Sigmoid colon (tissue), 6 donors: ENCODE measurements at regions not wholly inside any gene's neighbourhood (a gene's known extent, or its start where the extent isn't known, plus 50 kb on each side); places are given as distances from the start of the nearest gene placed in this dataset.
"Not testable (repeated sequence)": the region's sequence is repeated elsewhere in the genome, so short reads cannot be mapped to it uniquely, and the experiment has no call there.

Experiments used
- DNase-seq: peaks from one replicate; pipeline ENCODE4 v3.0.0-alpha.2; 2019
- H3K27ac ChIP-seq, 4 donors: fragments of 200-600 bp; sonication (generic); one replicate each; pipeline ENCODE4 v1.5.1; 2016 to 2019; ENCODE audit warnings: mild to moderate bottlenecking in 1 of 4
- H3K27me3 ChIP-seq, 3 donors: fragments of 200-600 bp; sonication (generic); one replicate each; pipeline ENCODE4 v1.5.1; 2019; ENCODE audit warnings: mild to moderate bottlenecking in 1 of 3
- H3K36me3 ChIP-seq, 4 donors: fragments of 200-600 bp; sonication (generic); one replicate each; pipeline ENCODE4 v1.5.1; 2016 to 2019
- H3K4me1 ChIP-seq, 4 donors: fragments of 200-600 bp; sonication (generic); one replicate each; pipeline ENCODE4 v1.5.1; 2017 to 2019
- H3K4me3 ChIP-seq, 4 donors: fragments of 200-600 bp; sonication (generic); one replicate each; pipeline ENCODE4 v1.5.1; 2017 to 2019; ENCODE audit warnings: mild to moderate bottlenecking in 2 of 4, moderate library complexity in 1 of 4
- H3K9me3 ChIP-seq, 4 donors: fragments of 200-600 bp in 3 of 4; sonication (generic) in 3 of 4; one replicate each; pipeline versions ENCODE4 v1.5.1 to v1.6.1; 2013 to 2019
- CTCF ChIP-seq, 4 experiments: fragments of 450-650 bp in 3 of 4; fragments of 200-600 bp in 1 of 4; IDR thresholded peaks; one replicate each; pipeline ENCODE4 v1.5.1; 2016 to 2019; ENCODE audit warnings: antibody characterized with exemption in 4 of 4, mild to moderate bottlenecking in 3 of 4, moderate library complexity in 2 of 4
- EP300 ChIP-seq, 4 donors: sonication (generic); formaldehyde crosslinking; IDR thresholded peaks; one replicate each; pipeline ENCODE4 v1.6.1; 2017; ENCODE audit warnings: antibody characterized with exemption in 4 of 4
- POLR2A ChIP-seq, 2 donors: fragments of 450-650 bp; IDR thresholded peaks; one replicate each; pipeline ENCODE4 v1.6.1; 2016; ENCODE audit warnings: antibody characterized with exemption in 2 of 2, mild to moderate bottlenecking in 2 of 2, moderate library complexity in 2 of 2
- POLR2AphosphoS5 ChIP-seq, 4 donors: sonication (generic); formaldehyde crosslinking; IDR thresholded peaks; one replicate each; pipeline ENCODE4 v1.6.1; 2017; ENCODE audit warnings: antibody characterized with exemption in 4 of 4
- WGBS, 2 donors: extraction: QIAGEN DNeasy Blood & Tissue Kit; methylation state at CpG; one replicate each; pipeline ENCODE4 v1.1.7; 2013; 5-methylcytosine and 5-hydroxymethylcytosine counted together
- intact Hi-C: fragments of 100-400 bp; cut with DNase I; formaldehyde crosslinking; loops from one replicate; pipeline ENCODE4 v1.15.1; 2023
- donor health status: healthy with polysubstance abuse.
- donor health status: healthy.

- Histone ChIP-seq H3K4me1 (no peaks in the 10 kb centered on the region), H3K4me3 (no peak overlapping the region), H3K9me3 (no peaks in the 10 kb centered on the region), H3K27me3 (no peaks in the 10 kb centered on the region), H3K27ac (no peak overlapping the region), H3K36me3 (no peaks in the 10 kb centered on the region)
- intact Hi-C loops: no loop called here
- 44 to 75% methylated on average over 1 of the region's 1 CpG for WGBS, 2 donors
- DNase-seq: no peak
- TF ChIP-seq CTCF (IDR thresholded peaks at IDR 0.05): no peak
- TF ChIP-seq POLR2AphosphoS5 (IDR thresholded peaks at IDR 0.05): no peak
- no peak for TF ChIP-seq EP300 (IDR thresholded peaks at IDR 0.05)
- TF ChIP-seq POLR2A (IDR thresholded peaks at IDR 0.05): no peak
Observed at GRCh38 chr6:81128671-81129070, 623.8 kb downstream of the TENT5A start.

GRCh38 chr6:81126150-81126549 lies 626.3 kb downstream of the TENT5A start:
- no peaks in the 10 kb centered on the region for H3K4me1 ChIP-seq
- H3K4me3 ChIP-seq: no peak overlapping the region
- no peak for TF ChIP-seq CTCF (IDR thresholded peaks at IDR 0.05)
- no peak for TF ChIP-seq POLR2AphosphoS5 (IDR thresholded peaks at IDR 0.05)
- TF ChIP-seq POLR2A (IDR thresholded peaks at IDR 0.05): no peak
- no peak for TF ChIP-seq EP300 (IDR thresholded peaks at IDR 0.05)
- no peak for DNase-seq
- no peaks in the 10 kb centered on the region for H3K9me3 ChIP-seq
- no peaks in the 10 kb centered on the region for H3K27me3 ChIP-seq
- H3K36me3 ChIP-seq: no peaks in the 10 kb centered on the region
- 78 to 82% methylated on average over 2 of the region's 2 CpGs for whole genome bisulfite sequencing, 2 donors
- H3K27ac ChIP-seq: no peak overlapping the region
- intact Hi-C loops: no loop called here

- TF ChIP-seq POLR2A (IDR thresholded peaks at IDR 0.05): no peak
- TF ChIP-seq CTCF (IDR thresholded peaks at IDR 0.05): no peak
- no peak for TF ChIP-seq POLR2AphosphoS5 (IDR thresholded peaks at IDR 0.05)
- H3K27me3 ChIP-seq: no peaks in the 10 kb centered on the region
- no peak for DNase-seq
- H3K4me3 ChIP-seq: no peak overlapping the region
- intact Hi-C loops: no loop called here
- H3K4me1 ChIP-seq: no peaks in the 10 kb centered on the region
- no peaks in the 10 kb centered on the region for H3K9me3 ChIP-seq
- WGBS, 2 donors: 92 to 94% methylated on average over 3 of the region's 3 CpGs
- H3K27ac ChIP-seq: no peak overlapping the region
- H3K36me3 ChIP-seq: no peaks in the 10 kb centered on the region
Observed at GRCh38 chr6:81120280-81120679, 632.2 kb downstream of the TENT5A start.

GRCh38 chr6:81105998-81106397 lies 646.5 kb downstream of the TENT5A start:
- TF ChIP-seq POLR2A (IDR thresholded peaks at IDR 0.05): no peak
- no peak for TF ChIP-seq CTCF (IDR thresholded peaks at IDR 0.05)
- no peak for TF ChIP-seq POLR2AphosphoS5 (IDR thresholded peaks at IDR 0.05)
- no peak for TF ChIP-seq EP300 (IDR thresholded peaks at IDR 0.05)
- DNase-seq: no peak
- no peaks in the 10 kb centered on the region for H3K36me3 ChIP-seq
- H3K27me3 ChIP-seq: no peaks in the 10 kb centered on the region
- H3K4me3 ChIP-seq: no peak overlapping the region
- H3K27ac ChIP-seq: no peak overlapping the region
- WGBS, 2 donors: 39 to 71% methylated on average over 1 of the region's 1 CpG
- no peaks in the 10 kb centered on the region for H3K9me3 ChIP-seq
- H3K4me1 ChIP-seq: no peaks in the 10 kb centered on the region
- intact Hi-C loops: no loop called here

GRCh38 chr6:81098109-81098814 lies 654.2 kb downstream of the TENT5A start:
- Histone ChIP-seq H3K27ac (no peak overlapping the region), H3K36me3 (no peaks in the 10 kb centered on the region), H3K4me3 (no peak overlapping the region), H3K27me3 (no peaks in the 10 kb centered on the region), H3K9me3 (peaks cover 0 to 2% (median 0%) of the 10 kb centered on the region in 4 donors), H3K4me1 (no peaks in the 10 kb centered on the region)
- intact Hi-C loops: no loop called here
- TF ChIP-seq POLR2AphosphoS5 (IDR thresholded peaks at IDR 0.05): no peak
- TF ChIP-seq POLR2A (IDR thresholded peaks at IDR 0.05): no peak
- DNase-seq: no peak
- 90 to 96% methylated on average over 20 of the region's 20 CpGs for WGBS, 2 donors

- H3K9me3 ChIP-seq, H3K27ac ChIP-seq, intact Hi-C loops, DNase-seq, H3K36me3 ChIP-seq, H3K4me3 ChIP-seq, H3K4me1 ChIP-seq, H3K27me3 ChIP-seq: not testable (repeated sequence)
- WGBS, 2 donors: 67 to 90% methylated on average over 6 of the region's 6 CpGs
Observed at GRCh38 chr6:81096464-81096863, 656.0 kb downstream of the TENT5A start.
